A673 (cell line): ENCODE measurements at regions not wholly inside any gene's neighbourhood (a gene's known extent, or its start where the extent isn't known, plus 50 kb on each side); places are given as distances from the start of the nearest gene placed in this dataset.

ENCODE experiments used
- CTCF ChIP-seq: fragments of 300-800, 200-600 bp; sonication (generic); conservative IDR thresholded peaks from 2 replicates; pipeline ENCODE4 v1.5.1; 2017; ENCODE audit warnings: low read depth, mild to moderate bottlenecking, antibody characterized with exemption, low read length, moderate library complexity, mixed read lengths
- EZH2 ChIP-seq: fragments of 200-600 bp; sonication (generic); IDR thresholded peaks from 2 replicates; pipeline ENCODE4 v1.6.1; 2017; ENCODE audit warnings: borderline replicate concordance, low read depth, mild to moderate bottlenecking, mixed read lengths, antibody characterized with exemption, low read length; ENCODE audit not compliant: poor library complexity, severe bottlenecking

DNA sequence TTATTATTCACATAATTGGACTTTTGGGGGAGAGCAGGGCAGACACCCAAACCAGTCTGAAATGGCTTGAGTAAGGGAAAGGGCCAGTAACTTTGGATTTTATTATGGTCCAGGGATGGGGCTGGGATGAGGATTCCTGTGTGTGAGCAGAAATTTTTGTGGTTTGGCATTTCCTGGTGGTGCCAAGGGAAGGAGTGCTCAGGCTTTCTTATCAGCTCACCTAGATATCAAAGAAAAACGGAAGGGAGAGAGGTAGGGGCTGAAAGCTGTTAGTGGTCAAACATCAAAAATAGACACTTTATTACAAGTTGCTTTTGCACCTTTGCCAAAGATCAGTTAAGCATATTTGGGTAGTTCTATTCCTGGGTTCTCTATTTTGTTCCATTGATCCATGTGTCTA lies 128.5 kb upstream of the DIPK2B start:
- no peak for TF ChIP-seq CTCF
- no peak for TF ChIP-seq EZH2
